Fibroblast of mammary gland (primary cell): ENCODE measurements at regions not wholly inside any gene's neighbourhood (a gene's known extent, or its start where the extent isn't known, plus 50 kb on each side); places are given as distances from the start of the nearest gene placed in this dataset.

ENCODE experiments used
- DNase-seq: peaks from one replicate; pipeline ENCODE4 v3.0.0-alpha.2; 2010; ENCODE audit warnings: low read depth
- H3K4me3 ChIP-seq: 2 replicates; pipeline ENCODE4 v1.5.1; 2011; ENCODE audit warnings: low read depth, mild to moderate bottlenecking, low read length, moderate library complexity; ENCODE audit not compliant: control insufficient read depth
- TF ChIP-seq, protein P1 (sequence below): conservative IDR thresholded peaks from 2 replicates; pipeline ENCODE4 v1.5.1; 2011; ENCODE audit warnings: low read depth, low read length, inconsistent platforms; ENCODE audit not compliant: control insufficient read depth, insufficient read depth

DNA sequence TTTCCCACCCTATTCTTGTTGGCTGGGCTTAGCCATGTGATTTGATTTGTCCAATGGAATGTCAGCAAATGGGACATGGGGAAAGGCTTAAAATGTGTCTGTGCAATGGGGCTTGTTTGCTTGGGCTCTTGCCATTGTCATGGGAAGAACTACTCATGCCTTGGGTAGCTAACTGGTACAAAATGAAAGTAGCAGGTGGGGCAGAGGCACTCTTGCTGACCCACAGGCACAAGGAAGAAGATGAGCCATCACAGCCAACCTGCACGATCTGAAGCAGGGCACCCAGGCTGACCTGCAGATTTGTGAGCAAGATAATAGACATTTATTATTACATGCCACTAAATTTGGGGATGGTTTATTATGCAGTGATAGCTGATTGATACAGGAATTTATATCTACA, 305.9 kb upstream of the CAMK1G start:
- no peak for DNase-seq
- TF ChIP-seq, protein P1, sequence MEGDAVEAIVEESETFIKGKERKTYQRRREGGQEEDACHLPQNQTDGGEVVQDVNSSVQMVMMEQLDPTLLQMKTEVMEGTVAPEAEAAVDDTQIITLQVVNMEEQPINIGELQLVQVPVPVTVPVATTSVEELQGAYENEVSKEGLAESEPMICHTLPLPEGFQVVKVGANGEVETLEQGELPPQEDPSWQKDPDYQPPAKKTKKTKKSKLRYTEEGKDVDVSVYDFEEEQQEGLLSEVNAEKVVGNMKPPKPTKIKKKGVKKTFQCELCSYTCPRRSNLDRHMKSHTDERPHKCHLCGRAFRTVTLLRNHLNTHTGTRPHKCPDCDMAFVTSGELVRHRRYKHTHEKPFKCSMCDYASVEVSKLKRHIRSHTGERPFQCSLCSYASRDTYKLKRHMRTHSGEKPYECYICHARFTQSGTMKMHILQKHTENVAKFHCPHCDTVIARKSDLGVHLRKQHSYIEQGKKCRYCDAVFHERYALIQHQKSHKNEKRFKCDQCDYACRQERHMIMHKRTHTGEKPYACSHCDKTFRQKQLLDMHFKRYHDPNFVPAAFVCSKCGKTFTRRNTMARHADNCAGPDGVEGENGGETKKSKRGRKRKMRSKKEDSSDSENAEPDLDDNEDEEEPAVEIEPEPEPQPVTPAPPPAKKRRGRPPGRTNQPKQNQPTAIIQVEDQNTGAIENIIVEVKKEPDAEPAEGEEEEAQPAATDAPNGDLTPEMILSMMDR, result no peak
- H3K4me3 ChIP-seq, result no peak overlapping the region

DNA sequence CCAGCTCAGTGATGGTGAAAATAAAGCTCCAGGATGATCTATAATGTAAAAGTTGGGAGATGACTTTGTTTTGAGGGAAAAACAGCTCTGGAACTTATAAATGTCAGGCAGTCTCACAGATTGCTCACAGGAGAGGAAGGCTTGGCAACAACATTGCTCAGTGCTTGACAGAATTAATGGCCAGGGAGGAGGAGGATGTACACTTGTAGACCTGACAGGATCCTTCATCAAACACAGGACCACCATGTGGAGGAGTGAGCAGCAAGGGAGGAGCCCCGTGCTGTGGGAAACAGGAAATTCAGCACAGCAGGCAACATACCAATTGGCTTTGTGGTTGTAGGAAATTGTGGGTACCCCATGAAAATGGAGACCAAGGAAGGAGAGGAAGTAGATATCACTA, 291.8 kb upstream of the CAMK1G start:
- H3K4me3 ChIP-seq, result no peak overlapping the region
- TF ChIP-seq, protein P1, result no peak
- no peak for DNase-seq

DNA sequence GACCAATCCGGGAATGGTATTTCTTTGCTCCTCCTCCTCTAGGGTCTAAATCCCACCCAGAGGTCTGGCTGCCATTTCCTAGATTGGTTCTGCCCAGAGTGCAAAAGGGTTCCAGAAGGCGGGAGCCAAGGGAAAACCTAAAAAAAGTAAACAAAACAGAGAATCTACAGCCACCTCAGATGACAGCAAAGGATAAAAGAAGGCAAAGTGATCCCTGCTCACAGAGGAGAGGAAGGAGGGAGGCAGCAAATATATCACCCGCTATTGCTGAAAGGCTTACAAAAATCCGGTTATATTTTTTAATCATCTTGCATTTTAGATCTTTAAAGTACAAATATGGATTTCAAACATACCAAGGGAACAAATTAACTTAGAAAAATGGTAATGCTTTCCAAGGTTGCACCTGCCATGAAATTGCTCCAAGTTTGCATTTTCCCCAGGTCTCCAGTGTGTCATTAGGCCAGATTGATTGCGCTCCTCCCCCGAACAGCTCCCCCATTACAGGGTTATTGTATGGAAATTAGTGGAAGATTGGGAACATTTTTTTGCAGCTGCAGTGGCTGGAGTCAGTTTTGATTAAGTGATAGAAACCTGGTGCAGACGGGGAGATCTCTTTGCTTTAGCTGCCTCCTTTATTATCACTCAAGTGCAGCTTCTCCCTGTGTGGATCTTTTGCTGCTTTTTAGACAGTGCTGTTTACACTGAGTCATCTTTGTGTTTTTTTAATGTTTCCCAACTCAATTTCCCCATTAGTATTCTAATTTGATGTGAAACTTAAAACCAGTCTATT, 280.5 kb upstream of the CAMK1G start:
- no peak overlapping the region for H3K4me3 ChIP-seq
- TF ChIP-seq, protein P1, result no peak
- no peak for DNase-seq

DNA sequence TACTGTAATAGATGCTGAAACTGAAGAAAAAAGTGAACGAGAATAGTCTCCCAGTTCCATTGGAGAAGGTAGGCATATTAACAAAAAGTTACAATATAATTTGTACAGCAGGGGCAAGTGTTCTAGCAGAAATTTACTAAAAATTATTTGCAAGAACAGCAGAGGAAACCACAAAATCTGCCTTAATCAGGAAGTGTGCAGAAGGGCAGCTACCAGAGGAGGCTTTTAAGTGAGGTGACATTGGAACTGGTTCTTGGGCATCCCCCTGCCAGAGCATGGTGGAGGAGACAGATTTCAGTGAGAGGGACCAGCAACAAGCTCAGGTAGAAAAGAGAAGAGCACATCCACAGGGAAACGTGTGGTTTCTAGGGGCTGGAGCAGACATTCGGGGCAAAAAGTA, 279.3 kb upstream of the CAMK1G start:
- H3K4me3 ChIP-seq, result no peak overlapping the region
- no peak for DNase-seq
- TF ChIP-seq, protein P1, result no peak

DNA sequence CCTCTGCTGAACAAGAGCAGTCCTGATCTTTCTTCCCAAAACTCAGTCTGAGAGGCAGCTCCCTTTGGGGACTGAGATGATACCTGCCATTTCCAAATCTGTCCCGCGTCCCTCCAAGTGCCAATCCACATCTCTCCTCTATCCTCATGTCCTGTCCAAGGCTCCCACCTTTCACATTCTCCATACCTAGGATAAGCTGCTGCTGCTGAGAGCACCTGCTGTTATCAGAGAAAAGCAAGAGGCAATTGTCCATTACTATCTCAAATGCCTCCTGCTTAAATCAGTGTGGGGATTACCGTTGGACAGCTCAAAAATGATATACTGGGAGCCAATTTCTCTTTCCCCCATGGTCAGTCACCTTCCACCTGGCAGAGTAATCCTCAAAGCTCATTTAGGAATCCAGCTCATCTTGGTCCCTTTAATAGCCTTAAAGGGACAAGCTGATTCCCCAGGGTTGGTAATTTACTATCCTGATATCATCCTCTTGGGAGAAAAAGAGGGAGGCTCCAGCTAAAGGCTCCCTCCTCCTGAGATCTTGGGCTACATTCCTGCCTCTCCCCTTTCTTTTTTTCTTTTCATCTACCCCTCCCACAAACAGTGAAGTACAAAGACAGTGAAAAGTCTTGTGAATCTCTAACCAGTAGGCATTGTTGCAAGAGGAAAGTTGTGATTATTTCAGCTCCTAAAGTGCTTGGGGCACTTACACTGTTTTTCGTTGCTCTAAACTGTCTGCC, 278.1 kb upstream of the CAMK1G start:
- TF ChIP-seq, protein P1, result no peak
- no peak for DNase-seq
- no peak overlapping the region for H3K4me3 ChIP-seq

DNA sequence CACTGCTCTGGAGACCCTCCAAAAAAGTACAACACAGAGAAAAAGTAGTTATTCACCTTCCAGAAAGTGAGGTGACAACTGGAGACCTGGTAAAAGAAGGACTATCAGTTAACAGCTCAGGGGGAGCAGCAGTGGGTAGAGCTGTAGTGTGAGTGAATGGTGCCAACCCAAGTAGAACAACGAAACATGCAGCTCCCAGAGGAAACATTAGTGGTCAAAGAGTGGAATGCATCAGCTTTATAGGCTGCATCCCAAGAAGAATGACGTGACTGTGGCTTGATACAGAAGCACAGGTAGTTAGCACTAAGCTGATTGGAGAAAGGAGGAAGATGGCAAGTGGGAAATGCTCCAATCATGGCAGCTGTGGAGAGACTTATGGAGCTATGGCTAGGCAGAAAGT, 275.7 kb upstream of the CAMK1G start:
- DNase-seq, result peak; percentile 25
- no peak overlapping the region for H3K4me3 ChIP-seq
- TF ChIP-seq, protein P1, result no peak

DNA sequence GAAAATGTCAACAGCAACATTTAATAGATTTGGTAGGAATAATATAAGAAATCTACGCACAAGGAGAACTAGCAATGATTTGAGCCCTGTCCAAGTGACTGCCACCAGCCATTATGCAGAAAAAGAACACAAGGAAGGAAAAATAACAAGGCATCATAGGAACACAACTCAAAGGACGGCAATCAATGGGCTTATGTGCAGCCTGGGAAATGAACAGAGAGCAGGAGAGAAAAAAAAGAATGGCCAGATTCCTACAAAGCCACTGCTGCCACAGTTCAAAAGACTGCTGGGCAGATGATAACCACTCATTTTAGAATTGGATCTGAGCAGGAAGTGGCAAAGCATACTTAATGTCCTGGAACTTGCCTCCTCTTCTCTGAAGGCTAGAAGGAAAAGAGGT, 274.3 kb upstream of the CAMK1G start:
- no peak overlapping the region for H3K4me3 ChIP-seq
- no peak for DNase-seq
- TF ChIP-seq, protein P1, result no peak
